Activated naive CD8-positive, alpha-beta T cell treated with anti-CD3 and anti-CD28 coated beads, Interleukin-2, amount 50 U/mL, for 24 hours (primary cell): ENCODE measurements at regions not wholly inside any gene's neighbourhood (a gene's known extent, or its start where the extent isn't known, plus 50 kb on each side); places are given as distances from the start of the nearest gene placed in this dataset.

ENCODE experiments used
- ATAC-seq: fragments of 150-1000 bp; cut with Tn5 transposase; one replicate; pipeline ENCODE4 v1.10.0; 2021
- DNase-seq: peaks from one replicate; pipeline ENCODE4 v3.0.0; 2021
- H3K27ac Mint-ChIP-seq: one replicate; pipeline ENCODE4 v1.8.0; 2021; ENCODE audit warnings: mild to moderate bottlenecking, mixed read lengths
- H3K27me3 Mint-ChIP-seq: one replicate; pipeline ENCODE4 v1.8.0; 2021; ENCODE audit warnings: mixed read lengths
- H3K36me3 Mint-ChIP-seq: one replicate; pipeline ENCODE4 v1.8.0; 2021; ENCODE audit warnings: low read depth, mixed read lengths
- H3K4me1 Mint-ChIP-seq: one replicate; pipeline ENCODE4 v1.8.0; 2021; ENCODE audit warnings: mixed read lengths
- H3K4me3 Mint-ChIP-seq: one replicate; pipeline ENCODE4 v1.8.0; 2021; ENCODE audit warnings: mild to moderate bottlenecking, moderate library complexity, mixed read lengths
- H3K9me3 Mint-ChIP-seq: one replicate; pipeline ENCODE4 v1.8.0; 2021; ENCODE audit warnings: mixed read lengths

DNA sequence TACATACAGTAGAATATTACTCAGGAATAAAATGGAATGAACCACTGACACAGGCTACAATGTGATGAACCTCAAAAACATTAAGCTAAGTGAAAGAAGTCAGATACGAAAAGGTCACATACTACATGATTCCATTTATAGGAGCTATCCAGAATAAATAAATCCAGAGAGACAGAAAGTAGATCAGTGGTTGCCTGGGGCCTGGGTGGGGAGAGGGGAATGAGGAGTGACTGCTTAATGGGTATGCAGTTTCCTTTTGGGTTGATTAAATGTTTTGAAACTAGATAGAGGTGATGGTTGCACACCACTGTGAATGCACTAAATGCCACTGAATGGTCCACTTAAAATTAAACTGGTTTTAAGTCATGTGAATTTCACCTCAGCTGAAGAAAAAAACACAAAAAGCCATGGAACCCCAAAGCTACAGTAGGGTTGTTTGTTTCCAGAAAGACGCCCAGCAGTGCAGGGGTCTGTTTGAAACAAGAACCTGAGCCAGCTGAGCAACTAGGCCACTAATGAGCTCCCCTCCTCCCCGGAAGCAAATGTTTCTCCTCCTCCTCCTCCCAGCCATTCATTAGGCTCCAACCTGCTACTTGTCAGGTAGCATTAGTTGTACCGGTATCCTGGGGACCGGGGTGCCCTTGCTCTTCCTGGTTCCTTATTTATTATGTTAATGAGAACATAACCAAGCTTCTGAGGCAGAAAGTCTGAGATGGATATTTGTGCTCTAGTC, 168.4 kb downstream of the EVX1 start:
- no peaks in the 10 kb centered on the region for H3K4me1 Mint-ChIP-seq
- ATAC-seq (no peak), DNase-seq (no peak)
- peaks cover 9% of the 10 kb centered on the region for H3K27me3 Mint-ChIP-seq
- no peaks in the 10 kb centered on the region for H3K9me3 Mint-ChIP-seq
- no peak overlapping the region for H3K27ac Mint-ChIP-seq
- no peak overlapping the region for H3K4me3 Mint-ChIP-seq
- H3K36me3 Mint-ChIP-seq, result no peaks in the 10 kb centered on the region

DNA sequence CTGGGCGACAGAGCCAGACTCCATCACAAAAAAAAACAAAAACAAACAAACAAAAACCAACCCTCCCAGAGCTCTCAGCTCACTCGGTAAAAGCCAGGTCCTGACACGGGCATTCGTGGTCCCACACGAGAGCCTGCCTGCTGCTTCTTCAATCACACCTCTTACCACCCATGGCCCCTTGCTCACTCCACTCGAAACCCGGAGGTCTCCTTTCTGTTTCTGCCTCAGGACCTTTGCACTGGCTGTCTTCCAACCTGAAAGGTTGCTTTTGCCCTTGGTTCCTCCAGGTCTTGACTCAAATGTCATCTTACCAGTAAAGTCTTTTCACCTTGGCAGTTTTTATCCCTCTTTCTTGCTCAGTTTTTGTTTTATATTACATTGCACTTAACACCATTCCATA, 169.6 kb downstream of the EVX1 start:
- Mint-ChIP-seq H3K4me3 (no peak overlapping the region), H3K36me3 (no peaks in the 10 kb centered on the region), H3K27ac (no peak overlapping the region), H3K27me3 (peaks cover 5% of the 10 kb centered on the region), H3K4me1 (no peaks in the 10 kb centered on the region), H3K9me3 (no peaks in the 10 kb centered on the region)
- ATAC-seq, result no peak
- no peak for DNase-seq

DNA sequence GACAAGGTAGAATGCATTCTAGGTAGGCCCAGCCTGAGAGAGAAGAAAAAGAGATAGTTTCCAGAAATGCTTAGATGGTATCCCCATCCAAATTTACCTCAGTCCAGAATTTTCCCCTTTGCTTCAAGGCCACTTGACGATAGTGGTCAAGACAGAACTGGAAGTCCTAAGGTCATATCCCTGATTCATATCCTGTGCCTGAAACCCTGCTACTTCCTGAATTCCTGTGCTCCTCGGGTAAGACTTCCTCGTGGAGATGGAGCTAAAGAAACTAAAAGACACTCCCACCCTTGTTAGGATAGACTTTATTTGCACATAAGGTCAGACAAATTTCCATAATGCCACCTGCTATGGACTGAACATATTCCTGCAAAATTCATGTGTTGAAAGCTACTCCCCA, 175.9 kb downstream of the EVX1 start:
- DNase-seq (no peak), ATAC-seq (no peak)
- peaks cover 3% of the 10 kb centered on the region for H3K27me3 Mint-ChIP-seq
- no peaks in the 10 kb centered on the region for H3K36me3 Mint-ChIP-seq
- H3K9me3 Mint-ChIP-seq, result no peaks in the 10 kb centered on the region
- H3K27ac Mint-ChIP-seq, result no peak overlapping the region
- no peak overlapping the region for H3K4me3 Mint-ChIP-seq
- no peaks in the 10 kb centered on the region for H3K4me1 Mint-ChIP-seq

DNA sequence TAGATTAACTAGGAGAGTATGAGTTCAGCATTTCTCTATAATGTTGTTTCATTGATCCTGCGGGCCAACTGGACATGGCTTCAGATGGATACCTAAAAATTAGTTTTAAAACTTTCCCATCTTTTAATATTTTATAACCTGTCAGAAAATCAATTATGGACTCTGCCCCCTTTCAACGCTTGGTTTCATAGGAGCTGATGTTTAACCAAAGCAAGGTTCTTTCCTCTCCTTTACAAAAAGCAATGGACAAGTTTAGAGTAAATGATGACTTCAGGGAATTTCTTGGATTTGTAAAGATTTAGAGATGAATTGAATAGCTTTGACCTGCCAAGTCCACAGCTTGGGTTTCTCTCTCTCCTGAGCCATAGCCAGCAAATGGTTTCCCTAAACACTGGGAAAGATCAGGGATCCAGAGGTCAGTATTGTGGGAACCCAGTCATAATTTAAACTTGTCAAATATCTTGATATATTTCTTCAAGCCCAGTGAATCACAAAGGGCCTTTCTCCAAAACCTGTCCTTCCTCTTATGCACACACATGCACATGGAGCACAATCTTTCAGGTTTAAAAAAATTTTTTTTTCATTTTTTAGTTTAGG, 177.1 kb downstream of the EVX1 start:
- no peaks in the 10 kb centered on the region for H3K9me3 Mint-ChIP-seq
- H3K27me3 Mint-ChIP-seq, result peaks cover 7% of the 10 kb centered on the region
- H3K36me3 Mint-ChIP-seq, result no peaks in the 10 kb centered on the region
- H3K4me3 Mint-ChIP-seq, result no peak overlapping the region
- no peaks in the 10 kb centered on the region for H3K4me1 Mint-ChIP-seq
- ATAC-seq, result no peak
- DNase-seq, result no peak
- H3K27ac Mint-ChIP-seq, result no peak overlapping the region

DNA sequence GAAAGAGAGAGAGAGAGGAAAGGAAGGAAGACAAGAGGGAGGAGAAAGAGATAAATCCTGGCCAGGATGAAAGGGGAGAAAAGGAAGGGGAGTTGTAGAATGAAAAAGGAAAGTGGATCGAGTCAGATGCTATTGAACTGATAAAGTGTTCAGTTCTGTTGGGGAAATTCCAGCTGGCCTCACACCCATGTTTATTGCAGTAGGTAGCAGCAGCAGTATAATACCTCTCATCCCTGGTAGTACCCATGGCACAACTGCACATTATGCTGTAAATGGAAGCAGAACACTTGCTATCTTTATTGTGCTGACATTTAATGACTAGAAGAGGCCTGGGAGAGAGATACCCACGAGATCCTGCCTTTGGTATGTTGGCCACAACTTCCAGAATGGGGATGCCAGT, 178.1 kb downstream of the EVX1 start:
- Mint-ChIP-seq H3K4me3 (no peak overlapping the region), H3K36me3 (no peaks in the 10 kb centered on the region), H3K27me3 (peaks cover 7% of the 10 kb centered on the region), H3K9me3 (no peaks in the 10 kb centered on the region), H3K27ac (no peak overlapping the region), H3K4me1 (no peaks in the 10 kb centered on the region)
- ATAC-seq (no peak), DNase-seq (no peak)

DNA sequence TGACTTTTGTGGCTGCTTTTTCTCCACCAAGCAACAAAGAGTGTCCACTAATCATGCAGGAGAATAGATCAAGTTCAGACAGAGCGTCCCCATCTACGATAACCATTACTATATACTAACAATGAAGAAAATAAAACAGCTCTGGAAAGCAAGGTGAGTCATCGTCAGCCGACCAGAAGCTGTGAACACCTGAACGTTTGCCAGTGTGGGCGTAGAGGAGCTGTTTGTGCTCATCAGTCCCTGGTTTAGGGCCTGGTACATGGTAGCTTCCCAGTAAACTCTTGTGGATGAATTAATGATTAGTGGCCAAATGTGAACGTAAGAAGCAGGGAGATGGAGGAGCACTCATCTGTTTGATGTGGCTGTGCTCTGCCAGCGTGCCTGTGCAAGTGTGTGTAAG, 180.7 kb downstream of the EVX1 start:
- Mint-ChIP-seq H3K4me1 (no peaks in the 10 kb centered on the region), H3K27me3 (peaks cover 7% of the 10 kb centered on the region), H3K36me3 (no peaks in the 10 kb centered on the region), H3K4me3 (no peak overlapping the region), H3K27ac (no peak overlapping the region), H3K9me3 (no peaks in the 10 kb centered on the region)
- ATAC-seq (no peak), DNase-seq (no peak)

DNA sequence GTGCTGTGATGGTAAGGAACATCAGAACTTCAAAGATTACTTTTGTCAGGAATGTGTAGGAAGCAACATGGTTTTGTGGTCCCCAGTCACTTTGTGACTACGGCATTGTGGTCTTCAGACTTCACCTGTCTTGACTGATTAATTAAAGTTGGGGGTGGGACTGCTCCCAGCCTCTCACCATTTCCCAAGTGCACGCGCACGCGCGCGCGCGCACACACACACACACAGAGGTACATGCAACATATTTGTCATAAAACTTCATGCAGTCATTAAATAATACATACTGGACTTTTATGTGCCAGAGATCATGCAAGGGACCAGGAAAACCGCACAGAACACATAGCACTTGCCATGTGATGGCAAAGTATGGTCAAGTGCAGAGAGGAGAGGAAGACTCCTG, 181.2 kb downstream of the EVX1 start:
- H3K9me3 Mint-ChIP-seq, result no peaks in the 10 kb centered on the region
- ATAC-seq (no peak), DNase-seq (no peak)
- H3K27me3 Mint-ChIP-seq, result peaks cover 7% of the 10 kb centered on the region
- H3K36me3 Mint-ChIP-seq, result no peaks in the 10 kb centered on the region
- H3K4me3 Mint-ChIP-seq, result no peak overlapping the region
- H3K27ac Mint-ChIP-seq, result no peak overlapping the region
- H3K4me1 Mint-ChIP-seq, result no peaks in the 10 kb centered on the region

DNA sequence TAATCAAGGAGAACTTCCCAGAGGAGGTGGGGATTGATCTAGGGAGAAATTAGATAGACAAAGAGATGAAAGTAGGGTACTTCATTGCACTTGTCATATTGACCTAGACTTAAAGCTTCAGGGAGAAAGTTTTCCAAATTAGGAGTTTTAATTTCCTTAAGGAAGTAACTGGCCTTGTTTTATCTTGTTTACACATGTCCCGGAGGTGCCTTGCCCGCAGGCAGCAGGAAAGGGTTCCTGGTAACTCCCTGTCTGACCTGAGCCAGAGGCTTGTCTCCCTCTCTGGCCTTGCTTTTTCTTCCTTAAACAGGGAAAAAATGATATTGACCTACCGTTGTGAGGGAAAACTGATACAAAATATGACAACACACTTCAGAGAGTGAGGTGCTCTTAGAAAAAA, 181.6 kb downstream of the EVX1 start:
- no peak overlapping the region for H3K4me3 Mint-ChIP-seq
- no peaks in the 10 kb centered on the region for H3K9me3 Mint-ChIP-seq
- H3K27me3 Mint-ChIP-seq, result peaks cover 7% of the 10 kb centered on the region
- H3K36me3 Mint-ChIP-seq, result no peaks in the 10 kb centered on the region
- no peaks in the 10 kb centered on the region for H3K4me1 Mint-ChIP-seq
- no peak for DNase-seq
- no peak for ATAC-seq
- H3K27ac Mint-ChIP-seq, result no peak overlapping the region

DNA sequence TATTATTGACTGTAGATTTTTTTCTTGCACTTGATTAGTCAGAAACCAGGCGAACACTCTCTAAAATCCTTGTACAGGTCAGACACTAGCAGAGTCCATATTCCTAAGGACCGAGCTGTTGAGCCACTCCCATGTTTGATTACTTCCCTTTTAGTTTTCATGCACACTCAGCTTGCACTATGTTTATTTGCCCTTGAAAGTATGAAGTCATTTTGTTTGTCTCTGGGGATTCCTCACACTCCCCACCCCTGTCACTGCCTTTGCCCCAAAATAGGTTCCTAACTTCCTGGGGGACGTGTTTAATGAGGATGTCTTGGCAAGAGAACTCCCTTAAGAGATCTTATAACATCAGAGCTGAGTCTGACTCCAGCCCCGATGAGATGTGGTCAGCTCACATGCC, 182.1 kb downstream of the EVX1 start:
- Mint-ChIP-seq H3K9me3 (no peaks in the 10 kb centered on the region), H3K4me1 (no peaks in the 10 kb centered on the region), H3K4me3 (no peak overlapping the region), H3K27ac (no peak overlapping the region), H3K27me3 (peaks cover 7% of the 10 kb centered on the region), H3K36me3 (no peaks in the 10 kb centered on the region)
- no peak for ATAC-seq
- no peak for DNase-seq

DNA sequence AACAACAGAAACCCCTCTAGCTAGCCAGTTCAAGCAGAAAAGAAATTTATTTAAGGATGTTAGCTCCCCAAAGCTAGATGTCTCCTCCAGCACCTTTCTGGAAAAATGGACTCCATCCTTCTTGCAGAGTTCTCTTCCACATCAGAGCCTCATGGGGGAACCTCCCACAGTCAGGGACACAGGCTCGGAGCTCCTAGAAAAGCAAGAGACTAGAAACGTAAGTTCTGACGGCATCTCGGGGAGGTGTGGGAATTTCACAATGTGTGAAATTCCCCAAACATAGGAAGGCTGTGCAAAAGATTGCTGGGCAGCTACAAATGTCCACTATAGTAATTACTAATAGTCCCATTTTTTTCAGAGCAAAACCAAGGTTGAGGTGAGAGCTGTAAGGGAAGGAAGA, 184.8 kb downstream of the EVX1 start:
- no peak for ATAC-seq
- no peak overlapping the region for H3K4me3 Mint-ChIP-seq
- no peak for DNase-seq
- no peaks in the 10 kb centered on the region for H3K36me3 Mint-ChIP-seq
- no peaks in the 10 kb centered on the region for H3K4me1 Mint-ChIP-seq
- H3K27me3 Mint-ChIP-seq, result peaks cover 13% of the 10 kb centered on the region
- H3K9me3 Mint-ChIP-seq, result no peaks in the 10 kb centered on the region
- no peak overlapping the region for H3K27ac Mint-ChIP-seq

DNA sequence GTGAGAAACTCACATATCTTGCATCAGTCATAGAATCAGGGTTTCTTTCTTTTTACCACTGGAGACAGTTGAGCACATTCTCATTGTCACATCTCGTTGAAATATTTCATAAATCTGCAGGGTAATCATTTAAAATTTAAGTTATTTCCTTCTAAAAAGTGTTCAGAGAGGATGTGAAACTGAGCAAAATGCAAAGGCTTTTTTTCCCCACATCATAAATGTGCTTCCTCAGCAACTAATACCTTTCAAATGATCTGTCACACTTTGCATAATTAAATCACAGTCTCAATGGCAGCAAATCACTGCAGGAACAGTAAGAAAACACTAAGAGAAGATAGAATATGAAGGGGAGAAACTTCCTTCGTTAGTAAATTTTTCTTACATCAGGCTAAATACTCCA, 187.5 kb downstream of the EVX1 start:
- peaks cover 6% of the 10 kb centered on the region for H3K27me3 Mint-ChIP-seq
- H3K27ac Mint-ChIP-seq, result no peak overlapping the region
- H3K4me1 Mint-ChIP-seq, result no peaks in the 10 kb centered on the region
- ATAC-seq (no peak), DNase-seq (no peak)
- no peak overlapping the region for H3K4me3 Mint-ChIP-seq
- no peaks in the 10 kb centered on the region for H3K36me3 Mint-ChIP-seq
- no peaks in the 10 kb centered on the region for H3K9me3 Mint-ChIP-seq

DNA sequence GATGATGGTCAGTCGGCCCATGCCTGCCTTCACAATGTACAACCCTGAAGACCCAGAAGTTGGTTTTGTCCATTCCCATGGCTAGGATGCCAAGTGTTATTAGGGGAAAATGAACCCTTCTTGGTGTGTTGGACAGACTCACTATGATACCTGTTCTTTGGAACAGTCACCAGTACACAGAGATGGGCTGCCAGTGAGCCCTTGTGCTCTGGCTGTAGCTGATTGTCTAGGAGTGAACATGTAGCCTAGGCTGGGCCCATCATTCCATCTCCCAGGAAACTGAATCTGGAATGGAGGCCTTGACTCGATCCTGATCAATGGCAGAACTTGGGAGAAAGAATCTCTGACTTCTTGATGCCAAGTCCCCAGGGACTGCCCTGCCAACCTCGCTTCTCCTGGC, 188.9 kb downstream of the EVX1 start:
- DNase-seq (no peak), ATAC-seq (no peak)
- Mint-ChIP-seq H3K36me3 (no peaks in the 10 kb centered on the region), H3K27ac (no peak overlapping the region), H3K9me3 (no peaks in the 10 kb centered on the region), H3K4me3 (no peak overlapping the region), H3K27me3 (peaks cover 6% of the 10 kb centered on the region), H3K4me1 (no peaks in the 10 kb centered on the region)

DNA sequence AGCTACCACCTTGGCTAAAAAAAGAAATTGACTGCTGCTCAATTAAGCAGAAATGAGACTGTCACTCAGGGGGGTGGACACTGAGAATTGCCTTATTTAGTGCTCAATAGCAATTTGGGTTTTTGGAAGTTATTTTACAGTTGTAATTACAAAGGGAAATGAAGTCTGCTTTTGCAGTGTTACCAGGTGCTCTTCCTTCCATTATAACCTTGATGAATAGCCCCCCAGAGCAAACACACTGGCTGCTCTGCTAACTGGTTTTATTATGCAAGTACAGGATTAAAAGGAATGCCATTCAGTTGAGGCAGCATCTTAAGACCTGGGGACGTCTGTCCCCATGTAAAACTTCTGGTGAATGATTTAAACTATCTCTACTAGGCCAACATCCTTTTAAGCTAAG, 191.0 kb downstream of the EVX1 start:
- ATAC-seq (no peak), DNase-seq (no peak)
- Mint-ChIP-seq H3K4me3 (no peak overlapping the region), H3K27me3 (peaks cover 8% of the 10 kb centered on the region), H3K4me1 (no peaks in the 10 kb centered on the region), H3K27ac (no peak overlapping the region), H3K36me3 (no peaks in the 10 kb centered on the region), H3K9me3 (no peaks in the 10 kb centered on the region)

DNA sequence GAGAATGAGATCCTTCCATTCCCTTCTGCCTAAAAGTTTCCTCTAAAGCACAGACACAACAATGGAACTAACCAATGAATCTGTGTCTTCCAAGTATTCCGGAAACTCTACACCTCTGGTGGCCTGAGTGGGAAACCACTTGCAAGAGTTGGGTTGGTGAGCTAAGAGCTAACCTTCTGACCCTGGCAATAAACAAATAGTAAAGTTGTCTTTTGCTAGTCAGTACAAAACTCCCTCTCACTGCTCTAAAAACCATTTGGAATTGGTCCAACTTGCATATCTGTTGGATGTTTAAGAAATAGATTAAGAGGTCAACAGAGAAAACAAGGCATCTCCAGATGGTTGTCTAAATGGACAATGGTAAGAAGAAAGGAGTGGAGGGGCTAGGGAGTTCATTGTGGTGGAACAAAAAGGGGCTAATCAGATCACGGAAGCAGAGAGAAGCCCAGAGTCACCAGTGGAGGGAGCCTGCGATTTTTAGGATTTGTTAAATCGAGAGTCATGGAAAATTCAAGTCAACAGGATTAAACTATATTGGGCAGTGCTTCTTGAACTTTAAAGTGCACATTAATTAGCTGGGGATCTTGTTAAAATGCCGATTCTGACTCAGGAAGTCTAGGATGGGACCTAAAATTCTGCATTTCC, 192.3 kb downstream of the EVX1 start:
- no peak overlapping the region for H3K4me3 Mint-ChIP-seq
- H3K27ac Mint-ChIP-seq, result no peak overlapping the region
- ATAC-seq (no peak), DNase-seq (no peak)
- no peaks in the 10 kb centered on the region for H3K9me3 Mint-ChIP-seq
- H3K36me3 Mint-ChIP-seq, result no peaks in the 10 kb centered on the region
- peaks cover 8% of the 10 kb centered on the region for H3K27me3 Mint-ChIP-seq
- H3K4me1 Mint-ChIP-seq, result no peaks in the 10 kb centered on the region

DNA sequence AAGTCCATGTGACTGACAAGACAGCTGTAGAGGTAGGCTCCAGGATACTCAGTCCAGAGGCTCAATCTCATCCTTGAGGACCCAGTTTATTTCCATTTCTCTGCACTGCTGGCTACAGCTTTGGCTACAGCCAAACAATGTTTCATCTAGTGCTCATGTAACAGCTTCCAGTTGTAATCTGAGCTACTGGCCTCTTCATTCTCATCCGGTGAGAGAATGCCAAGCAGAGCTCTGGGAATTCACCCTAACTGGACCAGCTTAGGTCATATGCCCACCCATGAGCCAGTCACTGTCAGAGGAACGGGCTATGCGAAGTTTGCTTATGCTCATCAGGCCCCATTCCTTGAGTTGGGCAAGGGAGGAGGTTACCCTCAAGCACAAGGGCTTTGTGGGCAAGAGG, 192.9 kb downstream of the EVX1 start:
- Mint-ChIP-seq H3K4me1 (no peaks in the 10 kb centered on the region), H3K27ac (no peak overlapping the region), H3K27me3 (peaks cover 7% of the 10 kb centered on the region), H3K4me3 (no peak overlapping the region), H3K9me3 (no peaks in the 10 kb centered on the region), H3K36me3 (no peaks in the 10 kb centered on the region)
- ATAC-seq, result no peak
- no peak for DNase-seq
